ENCODE measurements at regions not wholly inside any gene's neighbourhood (a gene's known extent, or its start where the extent isn't known, plus 50 kb on each side); places are given as distances from the start of the nearest gene placed in this dataset.
A peak's percentile ranks its signal among the peaks of the same experiment; 100 is the strongest.

- H3K4me1 Mint-ChIP-seq = peaks cover 22 to 36% (median 32%) of the 10 kb centered on the region in 3 donors
- DNase-seq = no peak
- ATAC-seq (ENCODE audit: low read depth in 2 of 2) = no peak
- H3K36me3 Mint-ChIP-seq = no peaks in the 10 kb centered on the region
- H3K9me3 Mint-ChIP-seq = no peaks in the 10 kb centered on the region
- no peak overlapping the region for H3K27ac Mint-ChIP-seq
- H3K27me3 Mint-ChIP-seq = peaks cover 27 to 39% (median 33%) of the 10 kb centered on the region in 3 donors
- H3K4me3 Mint-ChIP-seq = peak overlapping the region in 1 of 8 donors; percentile 1
Observed at GRCh38 chr3:13197795-13198194, 124.6 kb upstream of the IQSEC1 start.

- no peak for ATAC-seq (ENCODE audit: low read depth in 2 of 2)
- Mint-ChIP-seq H3K9me3 (no peaks in the 10 kb centered on the region), H3K27me3 (peaks cover 21 to 35% (median 28%) of the 10 kb centered on the region in 3 donors), H3K4me3 (peak overlapping the region in 1 of 8 donors; percentile 51), H3K4me1 (peaks cover 22 to 36% (median 32%) of the 10 kb centered on the region in 3 donors), H3K27ac (no peak overlapping the region), H3K36me3 (no peaks in the 10 kb centered on the region)
- DNase-seq = no peak
Observed at GRCh38 chr3:13197281-13197680, 124.1 kb upstream of the IQSEC1 start.

DNA sequence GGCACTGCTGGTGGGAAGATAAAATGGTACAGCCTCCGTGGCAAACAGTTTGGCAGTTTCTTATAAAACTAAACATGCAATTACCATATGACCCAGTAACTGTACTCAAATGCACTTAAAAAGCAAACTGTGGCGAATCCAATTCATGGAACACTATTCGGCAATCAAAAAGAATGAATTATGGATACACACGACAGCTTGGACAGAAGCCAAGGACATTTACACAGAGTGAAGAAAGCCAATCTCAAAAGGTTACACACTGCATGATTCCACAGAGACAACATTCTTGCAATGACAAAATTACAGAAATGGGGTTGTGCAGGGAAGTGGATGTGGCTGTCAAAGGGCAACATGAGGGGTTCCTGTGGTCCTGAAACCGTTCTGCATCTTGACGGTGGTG lies 122.1 kb upstream of the IQSEC1 start:
- Mint-ChIP-seq H3K27me3 (peaks cover 12 to 37% (median 31%) of the 10 kb centered on the region in 3 donors), H3K4me3 (peak overlapping the region in 2 of 8 donors; percentile 68 to 80), H3K36me3 (peaks cover 0 to 5% of the 10 kb centered on the region in 2 donors), H3K4me1 (peaks cover 24 to 36% (median 35%) of the 10 kb centered on the region in 3 donors), H3K9me3 (no peaks in the 10 kb centered on the region), H3K27ac (peak overlapping the region in 2 of 6 donors; percentile 29 to 44)
- ATAC-seq (ENCODE audit: low read depth in 2 of 2) (no peak), DNase-seq (no peak)

DNA sequence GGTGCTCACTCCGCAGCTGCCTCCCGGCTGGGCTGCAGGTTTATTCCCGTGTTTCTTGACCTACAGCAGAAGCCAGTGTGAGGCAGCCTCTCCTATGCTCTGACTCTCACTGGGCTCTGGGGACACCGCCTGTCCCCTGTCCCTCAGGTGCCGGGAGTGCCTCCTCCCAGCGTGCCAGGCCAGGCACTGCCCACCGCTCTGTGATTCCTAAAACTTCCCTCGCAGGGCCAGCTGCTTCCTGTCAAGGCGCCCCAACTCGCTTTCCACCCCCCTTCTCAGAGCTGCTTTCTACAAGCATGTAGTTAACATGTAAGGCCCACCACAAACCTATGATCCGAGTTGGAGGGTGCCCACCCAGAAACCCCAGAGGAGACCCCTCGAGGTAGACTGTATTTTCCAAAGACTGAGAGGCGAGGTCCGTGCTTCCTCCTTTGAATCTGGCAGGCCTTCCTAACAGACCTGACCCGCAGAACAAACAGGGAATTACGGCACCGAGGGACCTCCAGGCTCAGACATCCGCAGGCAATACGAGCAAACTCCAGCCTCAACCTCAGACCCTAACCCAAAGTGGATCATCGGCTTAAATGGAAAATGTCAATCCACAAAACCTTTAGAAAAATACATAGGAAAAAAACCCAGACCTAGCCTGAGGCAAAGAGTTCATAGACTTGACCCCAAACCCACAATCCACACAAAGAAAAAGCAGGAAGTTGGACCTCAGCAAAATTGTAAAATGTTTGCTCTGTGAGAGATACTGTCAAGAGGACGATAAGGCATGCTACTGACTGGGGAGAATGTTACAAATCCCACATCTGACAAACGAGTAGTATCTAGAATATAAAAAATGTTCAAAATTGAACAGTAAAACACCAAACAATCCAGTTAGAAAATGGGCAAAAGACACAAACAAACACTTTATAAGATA lies 121.3 kb upstream of the IQSEC1 start:
- Mint-ChIP-seq H3K27ac (peak overlapping the region in 2 of 6 donors; percentile 36 to 66), H3K4me3 (peak overlapping the region in 2 of 8 donors; percentile 8 to 68), H3K36me3 (peaks cover 0 to 13% of the 10 kb centered on the region in 2 donors), H3K4me1 (peaks cover 33 to 41% (median 36%) of the 10 kb centered on the region in 3 donors), H3K9me3 (peaks cover 0 to 3% (median 2%) of the 10 kb centered on the region in 7 donors), H3K27me3 (peaks cover 5 to 34% (median 31%) of the 10 kb centered on the region in 3 donors)
- no peak for DNase-seq
- no peak for ATAC-seq (ENCODE audit: low read depth in 2 of 2)

GRCh38 chr3:13193320-13194284 lies 120.4 kb upstream of the IQSEC1 start:
- H3K27me3 Mint-ChIP-seq = peaks cover 8 to 38% (median 34%) of the 10 kb centered on the region in 3 donors
- peaks cover 38 to 45% (median 39%) of the 10 kb centered on the region in 3 donors for H3K4me1 Mint-ChIP-seq
- ATAC-seq (ENCODE audit: low read depth in 2 of 2) (no peak), DNase-seq (no peak)
- H3K4me3 Mint-ChIP-seq = no peak overlapping the region
- H3K36me3 Mint-ChIP-seq = peaks cover 0 to 19% of the 10 kb centered on the region in 2 donors
- peaks cover 0 to 6% (median 4%) of the 10 kb centered on the region in 7 donors for H3K9me3 Mint-ChIP-seq
- peak overlapping the region in 2 of 6 donors; percentile 36 to 89 for H3K27ac Mint-ChIP-seq

- Mint-ChIP-seq H3K27me3 (peaks cover 8 to 43% (median 42%) of the 10 kb centered on the region in 3 donors), H3K36me3 (peaks cover 0 to 27% of the 10 kb centered on the region in 2 donors), H3K4me3 (no peak overlapping the region), H3K9me3 (peaks cover 3 to 11% (median 7%) of the 10 kb centered on the region in 7 donors), H3K27ac (no peak overlapping the region), H3K4me1 (peaks cover 38 to 45% (median 43%) of the 10 kb centered on the region in 3 donors)
- DNase-seq = no peak
- ATAC-seq (ENCODE audit: low read depth in 2 of 2) = no peak
Observed at GRCh38 chr3:13192471-13193213, 119.4 kb upstream of the IQSEC1 start.

GRCh38 chr3:13191016-13191415 lies 117.8 kb upstream of the IQSEC1 start:
- H3K4me1 Mint-ChIP-seq = peaks cover 32 to 37% (median 36%) of the 10 kb centered on the region in 3 donors
- no peak for DNase-seq

GRCh38 chr3:13190378-13190765 lies 117.1 kb upstream of the IQSEC1 start:
- H3K4me3 Mint-ChIP-seq = no peak overlapping the region
- H3K4me1 Mint-ChIP-seq = peaks cover 26 to 31% (median 30%) of the 10 kb centered on the region in 3 donors
- peaks cover 0 to 29% of the 10 kb centered on the region in 2 donors for H3K36me3 Mint-ChIP-seq
- no peak for DNase-seq
- peaks cover 8 to 44% (median 43%) of the 10 kb centered on the region in 3 donors for H3K27me3 Mint-ChIP-seq
- peaks cover 6 to 15% (median 9%) of the 10 kb centered on the region in 7 donors for H3K9me3 Mint-ChIP-seq
- H3K27ac Mint-ChIP-seq = no peak overlapping the region
- ATAC-seq (ENCODE audit: low read depth in 2 of 2) = no peak

More at GRCh38 chr3:13191016-13191415, 117.8 kb upstream of the IQSEC1 start:
- H3K4me3 Mint-ChIP-seq = peak overlapping the region in 1 of 8 donors; percentile 11
- peak overlapping the region in 1 of 6 donors; percentile 44 for H3K27ac Mint-ChIP-seq
- H3K36me3 Mint-ChIP-seq = peaks cover 0 to 29% of the 10 kb centered on the region in 2 donors
- peaks cover 6 to 15% (median 9%) of the 10 kb centered on the region in 7 donors for H3K9me3 Mint-ChIP-seq
- ATAC-seq (ENCODE audit: low read depth in 2 of 2) = no peak
- H3K27me3 Mint-ChIP-seq = peaks cover 8 to 43% (median 42%) of the 10 kb centered on the region in 3 donors

DNA sequence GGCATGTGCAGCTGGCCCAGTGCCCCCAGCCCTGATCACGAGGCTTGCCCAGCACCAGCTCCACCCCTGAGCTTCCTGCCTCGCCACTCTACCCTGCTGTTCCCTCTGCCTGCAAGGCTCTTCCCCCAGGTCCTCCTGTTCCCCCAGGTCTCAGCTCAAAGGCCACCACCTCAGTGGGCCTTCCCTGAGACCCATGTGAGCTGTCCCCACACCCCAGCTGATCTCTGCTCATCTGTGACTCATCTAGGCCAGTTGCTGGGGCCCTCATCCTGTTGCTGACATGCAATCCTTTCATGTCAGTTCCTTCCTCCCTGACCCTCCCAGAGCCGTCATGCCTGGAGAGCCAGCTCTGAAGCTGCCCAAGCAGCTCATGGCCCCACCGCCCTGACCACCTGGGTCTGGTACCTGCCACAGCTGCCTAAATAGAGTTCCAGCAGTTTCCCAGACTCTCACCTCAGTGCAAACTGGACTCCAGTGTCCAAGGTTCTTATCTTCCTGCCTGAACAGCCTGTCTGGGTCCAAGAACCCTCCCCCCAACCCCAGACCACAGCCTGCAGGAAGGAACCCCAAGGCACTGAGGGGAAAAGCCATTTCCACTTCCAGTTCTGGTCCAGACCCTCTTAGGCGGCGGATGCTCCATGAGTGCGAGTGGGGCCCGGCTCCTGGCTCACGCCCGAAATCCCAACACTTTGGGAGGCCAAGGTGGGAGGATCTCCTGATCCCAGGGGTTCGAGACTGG lies 116.6 kb upstream of the IQSEC1 start:
- no peak for ATAC-seq (ENCODE audit: low read depth in 2 of 2)
- no peak for DNase-seq
- H3K36me3 Mint-ChIP-seq = peaks cover 0 to 29% of the 10 kb centered on the region in 2 donors
- H3K9me3 Mint-ChIP-seq = peaks cover 6 to 15% (median 9%) of the 10 kb centered on the region in 7 donors
- H3K4me3 Mint-ChIP-seq = peak overlapping the region in 3 of 8 donors; percentile 1 to 43 (median 42)
- H3K4me1 Mint-ChIP-seq = peaks cover 20 to 28% (median 24%) of the 10 kb centered on the region in 3 donors
- H3K27me3 Mint-ChIP-seq = peaks cover 8 to 49% (median 48%) of the 10 kb centered on the region in 3 donors
- H3K27ac Mint-ChIP-seq = peak overlapping the region in 2 of 6 donors; percentile 79 to 92

DNA sequence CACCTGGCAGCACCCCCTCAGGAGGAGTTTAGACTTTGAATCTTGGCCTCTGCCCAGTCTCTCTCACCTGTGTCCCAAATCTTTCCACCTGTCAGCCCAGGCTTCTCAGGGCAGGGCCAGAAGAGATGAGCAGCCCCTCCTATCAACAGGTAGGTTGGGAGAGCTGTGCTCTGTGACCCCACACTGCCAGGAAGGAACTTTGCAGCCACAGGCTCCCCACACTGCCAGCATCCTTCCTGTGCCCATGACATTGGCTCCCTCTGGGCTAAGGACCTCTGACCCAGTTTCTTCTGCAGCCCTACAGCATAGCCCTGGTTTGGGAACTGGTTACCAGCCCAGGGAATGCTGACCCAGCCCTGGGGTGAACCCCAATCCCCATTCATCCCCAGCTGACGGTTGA lies 115.7 kb upstream of the IQSEC1 start:
- Mint-ChIP-seq H3K9me3 (peaks cover 11 to 20% (median 16%) of the 10 kb centered on the region in 7 donors), H3K4me3 (no peak overlapping the region), H3K27ac (peak overlapping the region in 1 of 6 donors; percentile 8), H3K27me3 (peaks cover 8 to 54% (median 47%) of the 10 kb centered on the region in 3 donors), H3K36me3 (peaks cover 0 to 37% of the 10 kb centered on the region in 2 donors), H3K4me1 (peaks cover 19 to 23% (median 20%) of the 10 kb centered on the region in 3 donors)
- ATAC-seq (ENCODE audit: low read depth in 2 of 2) (no peak), DNase-seq (no peak)

- H3K27ac Mint-ChIP-seq = peak overlapping the region in 1 of 6 donors; percentile 9
- H3K4me1 Mint-ChIP-seq = peaks cover 13 to 19% (median 18%) of the 10 kb centered on the region in 3 donors
- no peak for ATAC-seq (ENCODE audit: low read depth in 2 of 2)
Observed at GRCh38 chr3:13188181-13188779, 115.1 kb upstream of the IQSEC1 start.

More at GRCh38 chr3:13188181-13188779, 115.1 kb upstream of the IQSEC1 start:
- DNase-seq = no peak
- Mint-ChIP-seq H3K4me3 (no peak overlapping the region), H3K36me3 (peaks cover 0 to 44% of the 10 kb centered on the region in 2 donors), H3K9me3 (peaks cover 11 to 27% (median 17%) of the 10 kb centered on the region in 7 donors), H3K27me3 (peaks cover 6 to 50% (median 45%) of the 10 kb centered on the region in 3 donors)

Measured in naive B cell (primary cell).